Heart left ventricle (tissue), 13 donors: ENCODE measurements at regions not wholly inside any gene's neighbourhood (a gene's known extent, or its start where the extent isn't known, plus 50 kb on each side); places are given as distances from the start of the nearest gene placed in this dataset.

ENCODE experiments used
- CTCF ChIP-seq, 12 donors: fragments of 200-600 bp; sonication (generic) in 4 of 12; IDR thresholded peaks; one replicate each; pipeline versions ENCODE4 v1.5.0 to v1.8.0; 2018 to 2022; ENCODE audit warnings: antibody characterized with exemption in 12 of 12, mild to moderate bottlenecking in 5 of 12
- POLR2A ChIP-seq, 2 donors: fragments of 450-650 bp; IDR thresholded peaks; one replicate each; pipeline ENCODE4 v1.6.1; 2017; ENCODE audit warnings: antibody characterized with exemption in 2 of 2, mild to moderate bottlenecking in 2 of 2, moderate library complexity in 2 of 2
- donor health status: ischemic (EF 13 %, LVEDD 7.1; RV severe dilation, severe dysfunction).
- donor health status: DM: no; HTN: yes; CAD: no.
- donor health status: DM: no; HTN: no; CAD: no.
- donor health status: ischemic (EF 25% LVEDD 6.9; RV normal size, moderate dysfunction).
- donor health status: ischemic (EF 25% LVEDD 5.7; RV mildly dilated, moderate dysfunction).
- donor health status: ischemic (EF 35%, LVEDD 5.7; RV mildly dilated, moderate dysfunction).
- donor health status: nonischemic (EF 11% LVEDD 7.7; RV severe dilation, severe dysfunction).
- donor health status: DM: yes; HTN: yes; CAD: no.
- donor health status: PGD.
- donor health status: ischemic (EF 29% LVEDD 5.4; RV normal size, mild dysfunction).
- donor health status: nonischemic (EF 23%, LVEDD 6.1; RV moderate dilation, normal function).

GRCh38 chrX:30039768-30040167 lies 175.6 kb upstream of the MAGEB2 start:
- TF ChIP-seq POLR2A (IDR thresholded peaks at IDR 0.05) = no peak
- no peak for TF ChIP-seq CTCF (IDR thresholded peaks at IDR 0.05)
